HepG2 (cell line): ENCODE measurements at regions not wholly inside any gene's neighbourhood (a gene's known extent, or its start where the extent isn't known, plus 50 kb on each side); places are given as distances from the start of the nearest gene placed in this dataset.

Source experiments
- ATAC-seq: fragments of 200-7000 bp; cut with Tn5 transposase; 3 replicates; pipeline ENCODE4 v1.9.1; 2020; ENCODE audit warnings: mild to moderate bottlenecking, moderate library complexity
- BruUV-seq: library from RNA; stranded (reverse); fragments of 400-500 nt; replicated peaks from 2 replicates; lab custom pipeline; 2021; lab: Mats Ljungman, UMichigan
- CTCF ChIA-PET: fragments of 300-600 bp; formaldehyde crosslinking; extraction: SDS; loops from one replicate; lab custom pipeline; 2021; ENCODE audit warnings: low total read pairs, inconsistent platforms, low intra/inter-chr PET ratio; lab: Yijun Ruan, JAX
- POLR2A ChIA-PET: fragments of 350-600 bp; sonication (Branson Sonifier 250); formaldehyde crosslinking; loops from one replicate; lab custom pipeline; 2020; ENCODE audit warnings: antibody characterized with exemption, inconsistent platforms; lab: Yijun Ruan, JAX
- DNase-seq: peaks from one replicate; pipeline ENCODE4 v3.0.0-alpha.2; 2015; ENCODE audit warnings: low spot score
- FAIRE-seq: peaks from 3 replicates; lab custom pipeline; 2011; peaks lifted over from hg19 to GRCh38; lab: Jason Lieb, UNC
- H2AFZ ChIP-seq: one replicate; pipeline ENCODE4 v1.6.1; 2011; ENCODE audit warnings: low read length, inconsistent platforms
- H3K27ac ChIP-seq: fragments of 300-600 bp; 3 replicates; pipeline ENCODE4 v1.8.0; 2011; ENCODE audit warnings: mixed run types, mild to moderate bottlenecking, mixed read lengths, low read length, inconsistent platforms; ENCODE audit not compliant: insufficient read depth; ENCODE audit errors: extremely low read length
- H3K27me3 ChIP-seq, 2 experiments: fragments of 200-600 bp in 1 of 2; 2 replicates in 1 of 2; 3 replicates in 1 of 2; pipeline versions ENCODE4 v1.6.0 to v1.8.0; 2011; ENCODE audit warnings: low read length in 2 of 2, mild to moderate bottlenecking in 2 of 2, moderate library complexity in 2 of 2, inconsistent platforms in 1 of 2; ENCODE audit not compliant: insufficient read depth in 2 of 2, control insufficient read depth in 1 of 2
- H3K36me3 ChIP-seq, 2 experiments: fragments of 200-600 bp in 1 of 2; replicated peaks in 1 of 2; 2 replicates in 1 of 2; 3 replicates in 1 of 2; pipeline versions ENCODE4 v1.5.1 to v1.8.0; 2011; ENCODE audit warnings: low read length in 2 of 2, inconsistent platforms in 1 of 2; ENCODE audit not compliant: insufficient read depth in 2 of 2, control insufficient read depth in 1 of 2
- H3K4me1 ChIP-seq: 2 replicates; pipeline ENCODE4 v1.5.1; 2012; ENCODE audit warnings: low read length, inconsistent platforms; ENCODE audit not compliant: insufficient read depth
- H3K4me2 ChIP-seq: 2 replicates; pipeline ENCODE4 v1.6.0; 2011; ENCODE audit warnings: low read depth, low read length, inconsistent platforms
- H3K4me3 ChIP-seq, 3 experiments: fragments of 200-600 bp in 1 of 3; sonication (generic), shearing (Covaris generic) in 1 of 3; replicated peaks in 1 of 3; 2 replicates each; pipeline ENCODE4 v1.5.1; 2011 to 2016; ENCODE audit warnings: low read length in 3 of 3, inconsistent platforms in 2 of 3, low read depth in 2 of 3, mild to moderate bottlenecking in 2 of 3, control low read depth in 1 of 3, mixed read lengths in 1 of 3; ENCODE audit not compliant: insufficient read depth in 1 of 3
- H3K79me2 ChIP-seq: one replicate; pipeline ENCODE4 v1.6.1; 2011; ENCODE audit warnings: low read length, inconsistent platforms; ENCODE audit not compliant: insufficient read depth
- H3K9ac ChIP-seq: 2 replicates; pipeline ENCODE4 v1.6.0; 2011; ENCODE audit warnings: mild to moderate bottlenecking, low read depth, low read length, inconsistent platforms; ENCODE audit not compliant: insufficient read depth
- H3K9me3 ChIP-seq: 2 replicates; pipeline ENCODE4 v1.5.1; 2012; ENCODE audit warnings: mild to moderate bottlenecking, low read length
- H4K20me1 ChIP-seq: 2 replicates; pipeline ENCODE4 v1.6.0; 2011; ENCODE audit warnings: inconsistent platforms, mild to moderate bottlenecking, low read length, moderate library complexity; ENCODE audit not compliant: insufficient read depth
- ARID2 ChIP-seq: sonication (generic); formaldehyde crosslinking; IDR thresholded peaks from 2 replicates; pipeline ENCODE4 v1.8.1; 2022; ENCODE audit warnings: mild to moderate bottlenecking, missing genetic modification reagents, borderline replicate concordance
- HNRNPL ChIP-seq: fragments of 200-400 bp; formaldehyde crosslinking; IDR thresholded peaks from 2 replicates; pipeline ENCODE4 v1.6.1; 2017; ENCODE audit warnings: mild to moderate bottlenecking, low read depth, low read length
- NR2F6 ChIP-seq, 2 experiments: IDR thresholded peaks; 2 replicates each; pipeline ENCODE4 v1.6.1; 2016; ENCODE audit warnings: antibody characterized with exemption in 1 of 2, mild to moderate bottlenecking in 1 of 2
- SSRP1 ChIP-seq: IDR thresholded peaks from 2 replicates; pipeline ENCODE4 v1.6.1; 2016; ENCODE audit warnings: control low read depth
- TCF12 ChIP-seq, 2 experiments: fragments of 450-650 bp in 1 of 2; sonication (generic) in 1 of 2; formaldehyde crosslinking in 1 of 2; IDR thresholded peaks; 2 replicates each; pipeline versions ENCODE4 v1.6.1 to v1.8.0; 2017 to 2022; ENCODE audit warnings: antibody characterized with exemption in 1 of 2, mild to moderate bottlenecking in 1 of 2, missing genetic modification reagents in 1 of 2, moderate library complexity in 1 of 2
- TCF7L2 ChIP-seq: IDR thresholded peaks from 2 replicates; pipeline ENCODE4 v1.6.1; 2011; ENCODE audit warnings: mild to moderate bottlenecking, low read depth, low read length, moderate library complexity
- TFAP4 ChIP-seq: sonication (generic); IDR thresholded peaks from 2 replicates; pipeline ENCODE4 v1.6.1; 2016; ENCODE audit warnings: low read depth, borderline replicate concordance
- TRAFD1 ChIP-seq: sonication (generic); formaldehyde crosslinking; IDR thresholded peaks from 2 replicates; pipeline ENCODE4 v1.5.1; 2020; ENCODE audit warnings: missing genetic modification reagents, mild to moderate bottlenecking, borderline replicate concordance
- ZFP1 ChIP-seq: IDR thresholded peaks from 2 replicates; pipeline ENCODE4 v1.6.1; 2016
- ZNF101 ChIP-seq: sonication (generic); formaldehyde crosslinking; IDR thresholded peaks from 2 replicates; pipeline ENCODE4 v1.4.0; 2020; ENCODE audit warnings: mild to moderate bottlenecking, low read depth, missing genetic modification reagents, borderline replicate concordance
- ZNF253 ChIP-seq: sonication (generic); formaldehyde crosslinking; IDR thresholded peaks from 2 replicates; pipeline ENCODE4 v1.8.0; 2022; ENCODE audit warnings: mild to moderate bottlenecking, missing genetic modification reagents, borderline replicate concordance
- ZNF30 ChIP-seq: sonication (generic); formaldehyde crosslinking; IDR thresholded peaks from 2 replicates; pipeline ENCODE4 v1.5.0; 2020; ENCODE audit warnings: mild to moderate bottlenecking, missing genetic modification reagents
- ZNF501 ChIP-seq: sonication (generic); formaldehyde crosslinking; IDR thresholded peaks from 2 replicates; pipeline ENCODE4 v1.5.1; 2020; ENCODE audit warnings: mild to moderate bottlenecking, moderate library complexity, missing genetic modification reagents
- ZNF556 ChIP-seq: sonication (generic); formaldehyde crosslinking; IDR thresholded peaks from 2 replicates; pipeline ENCODE4 v1.4.0; 2020; ENCODE audit warnings: mild to moderate bottlenecking, missing genetic modification reagents, borderline replicate concordance
- ZNF724P ChIP-seq: sonication (generic); formaldehyde crosslinking; IDR thresholded peaks from 2 replicates; pipeline ENCODE4 v1.8.0; 2022; ENCODE audit warnings: missing genetic modification reagents, borderline replicate concordance
- WGBS: methylation state at CpG from one replicate; pipeline ENCODE4 v1.1.6; 2017; ENCODE audit warnings: low lambda C conversion rate; 5-methylcytosine and 5-hydroxymethylcytosine counted together
- in situ Hi-C: cut with HindIII; loops from 2 replicates; pipeline ENCODE4 v1.10.0; 2017; ENCODE audit warnings: low pct_unique_long_range_greater_than_20kb; ENCODE audit not compliant: extremely low pct_ligation_motif_present
- intact Hi-C: fragments of 100-400 bp; cut with micrococcal nuclease; formaldehyde crosslinking; loops from one replicate; pipeline ENCODE4 v1.10.0; 2022; ENCODE audit not compliant: unreplicated experiment

- Histone ChIP-seq H3K9ac (no peak overlapping the region), H3K9me3 (no peaks in the 10 kb centered on the region)
- intact Hi-C loops, result no loop called here
These were observed 111.9 kb downstream of the MN1 start for GRCh38 chr22:27689664-27690063.

More at GRCh38 chr22:27689664-27690063, 111.9 kb downstream of the MN1 start:
- Histone ChIP-seq H2AFZ (no peak overlapping the region), H3K4me3 (no peak overlapping the region), H3K4me2 (no peak overlapping the region), H3K36me3 (no peaks in the 10 kb centered on the region), H4K20me1 (no peaks in the 10 kb centered on the region), H3K79me2 (no peaks in the 10 kb centered on the region), H3K4me1 (peaks cover 17% of the 10 kb centered on the region), H3K27me3 (peaks cover 3 to 15% of the 10 kb centered on the region in 2 experiments; a peak in 3 of 5 replicates), H3K27ac (no peak overlapping the region)
- ChIA-PET CTCF (no interaction called here), POLR2A (no interaction called here)
- DNase-seq (no peak), FAIRE-seq (no peak), ATAC-seq (no peak)
- in situ Hi-C loops, result no loop called here
- TF ChIP-seq ARID2 (CRISPR knock-in tag) (no peak), ZNF30 (CRISPR knock-in tag) (no peak), ZNF101 (CRISPR knock-in tag) (no peak), TRAFD1 (CRISPR knock-in tag) (no peak), TFAP4 (no peak), ZNF501 (CRISPR knock-in tag) (no peak), TCF7L2 (no peak), ZNF253 (no peak), ZNF556 (CRISPR knock-in tag) (no peak), HNRNPL (no peak), ZNF724P (no peak), NR2F6 (IDR thresholded peaks at IDR 0.05) (no peak), NR2F6 (CRISPR knock-in tag; IDR thresholded peaks at IDR 0.05) (no peak), TCF12 (IDR thresholded peaks at IDR 0.05) (no peak), TCF12 (CRISPR knock-in tag; IDR thresholded peaks at IDR 0.05) (no peak), ZFP1 (CRISPR knock-in tag) (no peak), SSRP1 (no peak)
- WGBS, result 56% methylated on average over 1 of the region's 1 CpG
- BruUV-seq, result no TSS peak
